GM12878 (cell line): ENCODE measurements at regions not wholly inside any gene's neighbourhood (a gene's known extent, or its start where the extent isn't known, plus 50 kb on each side); places are given as distances from the start of the nearest gene placed in this dataset.

Experiments used
- ATAC-seq: fragments of 200-7000 bp; cut with Tn5 transposase; 3 replicates; pipeline ENCODE4 v1.9.1; 2020; ENCODE audit warnings: mild to moderate bottlenecking, moderate library complexity
- BruUV-seq: library from RNA; stranded (reverse); fragments of 400-500 nt; replicated peaks from 2 replicates; lab custom pipeline; 2021; lab: Mats Ljungman, UMichigan
- CTCF ChIA-PET: fragments of 300-600 bp; sonication (Branson Sonifier 250); formaldehyde crosslinking; extraction: SDS; loops from one replicate; lab custom pipeline; 2021; ENCODE audit warnings: inconsistent platforms; lab: Yijun Ruan, JAX
- POLR2A ChIA-PET: fragments of 350-600 bp; formaldehyde crosslinking; extraction: SDS; loops from one replicate; lab custom pipeline; 2021; ENCODE audit warnings: inconsistent platforms; lab: Charles Lee
- RAD21 ChIA-PET: fragments of 300-600 bp; sonication (Branson Sonifier 250); formaldehyde crosslinking; loops from one replicate; lab custom pipeline; 2023; ENCODE audit warnings: antibody characterized with exemption; ENCODE audit not compliant: unreplicated experiment; lab: Charles Lee
- SMC1A ChIA-PET: fragments of 300-600 bp; sonication (Branson Sonifier 250); formaldehyde crosslinking; loops from one replicate; lab custom pipeline; 2023; ENCODE audit not compliant: unreplicated experiment, uncharacterized antibody; lab: Charles Lee
- DNase-seq: peaks from one replicate; pipeline ENCODE4 v3.0.0-alpha.2; 2011; ENCODE audit warnings: low read depth, low spot score
- FAIRE-seq: peaks from 3 replicates; lab custom pipeline; 2011; peaks lifted over from hg19 to GRCh38; lab: Jason Lieb, UNC
- H2AFZ ChIP-seq: 2 replicates; pipeline ENCODE4 v1.6.0; 2011; ENCODE audit warnings: low read depth, low read length, control low read depth; ENCODE audit not compliant: control insufficient read depth
- H3K27ac ChIP-seq: 2 replicates; pipeline ENCODE4 v1.5.1; 2011; ENCODE audit warnings: control low read depth; ENCODE audit not compliant: control insufficient read depth, insufficient read depth
- H3K27me3 ChIP-seq, 2 experiments: replicated peaks in 1 of 2; 2 replicates each; pipeline versions ENCODE4 v1.6.0 to v1.6.1; 2011; ENCODE audit warnings: low read length in 1 of 2; ENCODE audit not compliant: control insufficient read depth in 2 of 2, insufficient read depth in 2 of 2
- H3K36me3 ChIP-seq, 2 experiments: 2 replicates each; pipeline ENCODE4 v1.5.1; 2011; ENCODE audit warnings: low read length in 1 of 2; ENCODE audit not compliant: control insufficient read depth in 2 of 2, insufficient read depth in 2 of 2
- H3K4me1 ChIP-seq: 2 replicates; pipeline ENCODE4 v1.6.1; 2011; ENCODE audit warnings: mild to moderate bottlenecking, low read length, moderate library complexity, mixed read lengths; ENCODE audit not compliant: control insufficient read depth, insufficient read depth
- H3K4me2 ChIP-seq: 2 replicates; pipeline ENCODE4 v1.6.0; 2011; ENCODE audit warnings: control low read depth; ENCODE audit not compliant: control insufficient read depth, insufficient read depth
- H3K4me3 ChIP-seq: fragments of 200-600 bp; sonication (generic); 2 replicates; pipeline ENCODE4 v1.5.1; 2016
- H3K79me2 ChIP-seq: 2 replicates; pipeline ENCODE4 v1.6.0; 2011; ENCODE audit warnings: low read length; ENCODE audit not compliant: control insufficient read depth, insufficient read depth
- H3K9ac ChIP-seq: 2 replicates; pipeline ENCODE4 v1.8.0; 2011; ENCODE audit warnings: low read length, control low read depth, mixed read lengths; ENCODE audit not compliant: control insufficient read depth, insufficient read depth
- H3K9me3 ChIP-seq: replicated peaks from 3 replicates; pipeline ENCODE4 v1.5.1; 2011; ENCODE audit warnings: mild to moderate bottlenecking, low read length; ENCODE audit not compliant: control insufficient read depth, insufficient read depth
- H4K20me1 ChIP-seq: 2 replicates; pipeline ENCODE4 v1.6.0; 2011; ENCODE audit not compliant: control insufficient read depth, insufficient read depth
- ATF7 ChIP-seq: fragments of 450-650 bp; IDR thresholded peaks from 2 replicates; pipeline ENCODE4 v1.6.1; 2016; ENCODE audit warnings: low read depth, mild to moderate bottlenecking
- CREB1 ChIP-seq: IDR thresholded peaks from 2 replicates; pipeline ENCODE4 v1.6.1; 2012; ENCODE audit warnings: low read depth, mild to moderate bottlenecking, inconsistent platforms
- FOXM1 ChIP-seq: IDR thresholded peaks from 2 replicates; pipeline ENCODE4 v1.6.1; 2012; ENCODE audit warnings: low read depth, mild to moderate bottlenecking, inconsistent platforms, low read length, moderate library complexity
- HDAC2 ChIP-seq: fragments of 200-600 bp; sonication (generic); IDR thresholded peaks from 2 replicates; pipeline ENCODE4 v1.6.1; 2017
- NFYB ChIP-seq: IDR thresholded peaks from 2 replicates; pipeline ENCODE4 v1.6.1; 2011; ENCODE audit warnings: low read depth, mild to moderate bottlenecking, low read length, improper control_type of control experiment, moderate library complexity; ENCODE audit not compliant: insufficient read depth
- NR2C1 ChIP-seq: fragments of 450-650 bp; IDR thresholded peaks from 2 replicates; pipeline ENCODE4 v1.6.1; 2017; ENCODE audit warnings: antibody characterized with exemption, mild to moderate bottlenecking, moderate library complexity
- PAX5 ChIP-seq: IDR thresholded peaks from 2 replicates; pipeline ENCODE4 v1.6.1; 2011; ENCODE audit warnings: low read depth, low read length, borderline replicate concordance
- SMC3 ChIP-seq: IDR thresholded peaks from 2 replicates; pipeline ENCODE4 v1.6.1; 2011; ENCODE audit warnings: low read length, improper control_type of control experiment, borderline replicate concordance
- STAT1 ChIP-seq: fragments of 450-650 bp; conservative IDR thresholded peaks from 2 replicates; pipeline ENCODE4 v1.6.1; 2014; ENCODE audit warnings: antibody characterized with exemption, mild to moderate bottlenecking
- TBL1XR1 ChIP-seq: IDR thresholded peaks from 2 replicates; pipeline ENCODE4 v1.6.1; 2012; ENCODE audit warnings: low read depth, low read length, improper control_type of control experiment
- WGBS: methylation state at CpG from one replicate; pipeline ENCODE4 v1.1.6; 2016; ENCODE audit warnings: low lambda C conversion rate; ENCODE audit not compliant: insufficient replicate concordance, insufficient coverage; ENCODE audit errors: missing lambda C conversion rate; 5-methylcytosine and 5-hydroxymethylcytosine counted together
- in situ Hi-C: fragments of 300-500 bp; cut with MboI; formaldehyde crosslinking; loops from 9 replicates; pipeline ENCODE4 v1.14.3; 2018; ENCODE audit warnings: mixed read lengths
- intact Hi-C: fragments of 100-400 bp; cut with micrococcal nuclease; formaldehyde crosslinking; loops from one replicate; pipeline ENCODE4 v1.14.2; 2022; ENCODE audit not compliant: unreplicated experiment
- TF ChIP-seq, protein P1 (sequence below): fragments of 450-650 bp; conservative IDR thresholded peaks from 2 replicates; pipeline ENCODE4 v1.6.1; 2017; ENCODE audit warnings: mild to moderate bottlenecking, moderate library complexity
- TF ChIP-seq, protein P2 (sequence below): IDR thresholded peaks from 2 replicates; pipeline ENCODE4 v1.6.1; 2011; ENCODE audit warnings: low read depth, mild to moderate bottlenecking, low read length, moderate library complexity, borderline replicate concordance; ENCODE audit errors: extremely low read depth

GRCh38 chr1:94309216-94309615 is 71.8 kb upstream of the ARHGAP29 start (continued):
- TF ChIP-seq, protein P1, sequence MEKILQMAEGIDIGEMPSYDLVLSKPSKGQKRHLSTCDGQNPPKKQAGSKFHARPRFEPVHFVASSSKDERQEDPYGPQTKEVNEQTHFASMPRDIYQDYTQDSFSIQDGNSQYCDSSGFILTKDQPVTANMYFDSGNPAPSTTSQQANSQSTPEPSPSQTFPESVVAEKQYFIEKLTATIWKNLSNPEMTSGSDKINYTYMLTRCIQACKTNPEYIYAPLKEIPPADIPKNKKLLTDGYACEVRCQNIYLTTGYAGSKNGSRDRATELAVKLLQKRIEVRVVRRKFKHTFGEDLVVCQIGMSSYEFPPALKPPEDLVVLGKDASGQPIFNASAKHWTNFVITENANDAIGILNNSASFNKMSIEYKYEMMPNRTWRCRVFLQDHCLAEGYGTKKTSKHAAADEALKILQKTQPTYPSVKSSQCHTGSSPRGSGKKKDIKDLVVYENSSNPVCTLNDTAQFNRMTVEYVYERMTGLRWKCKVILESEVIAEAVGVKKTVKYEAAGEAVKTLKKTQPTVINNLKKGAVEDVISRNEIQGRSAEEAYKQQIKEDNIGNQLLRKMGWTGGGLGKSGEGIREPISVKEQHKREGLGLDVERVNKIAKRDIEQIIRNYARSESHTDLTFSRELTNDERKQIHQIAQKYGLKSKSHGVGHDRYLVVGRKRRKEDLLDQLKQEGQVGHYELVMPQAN: no peak
- no peak for TF ChIP-seq TBL1XR1
- no peak for TF ChIP-seq NFYB
- no peak for TF ChIP-seq SMC3
- TF ChIP-seq CREB1: no peak
- TF ChIP-seq, protein P2, sequence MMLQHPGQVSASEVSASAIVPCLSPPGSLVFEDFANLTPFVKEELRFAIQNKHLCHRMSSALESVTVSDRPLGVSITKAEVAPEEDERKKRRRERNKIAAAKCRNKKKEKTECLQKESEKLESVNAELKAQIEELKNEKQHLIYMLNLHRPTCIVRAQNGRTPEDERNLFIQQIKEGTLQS: no peak
- no peak for TF ChIP-seq STAT1
- no peak for TF ChIP-seq FOXM1

DNA sequence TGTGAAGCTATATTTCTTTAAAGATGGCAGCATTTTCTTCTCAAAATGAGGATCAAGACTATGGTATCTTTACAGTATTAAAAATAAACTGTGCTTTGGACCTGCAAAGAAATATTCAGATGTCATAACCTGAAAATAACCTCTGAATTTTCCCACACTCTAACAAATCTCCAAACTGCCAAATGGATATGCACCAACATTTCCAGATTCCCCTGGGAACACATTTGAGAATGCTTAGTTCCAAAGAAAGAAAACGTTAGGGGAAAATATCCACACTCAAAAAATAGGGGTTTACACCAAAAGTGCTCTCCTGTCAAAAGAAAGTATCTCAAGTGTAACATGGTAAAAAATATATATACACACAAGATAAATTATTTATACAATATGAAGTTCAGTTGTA is 69.1 kb upstream of the ARHGAP29 start:
- TF ChIP-seq PAX5: no peak
- no peak for TF ChIP-seq ATF7
- no peak for TF ChIP-seq HDAC2
- no peak for TF ChIP-seq NR2C1
- no peak overlapping the region for H3K4me3 ChIP-seq
- ChIA-PET SMC1A (no interaction called here), POLR2A (no interaction called here), CTCF (interaction anchor here (1.2 kb wide), 1 partner anchor 9 kb away, joined by 3 read pairs; no protein-coding TSS in a partner anchor), RAD21 (no interaction called here)
- H3K79me2 ChIP-seq: no peaks in the 10 kb centered on the region
- no peak for FAIRE-seq
- no peaks in the 10 kb centered on the region; a peak in 2 of 4 replicates for H3K27me3 ChIP-seq
- BruUV-seq: no TSS peak
- no peak overlapping the region for H3K9ac ChIP-seq
- in situ Hi-C loops (no loop called here), intact Hi-C loops (no loop called here)
- no peaks in the 10 kb centered on the region for H3K4me1 ChIP-seq
- H2AFZ ChIP-seq: no peak overlapping the region
- H4K20me1 ChIP-seq: no peaks in the 10 kb centered on the region
- H3K27ac ChIP-seq: no peak overlapping the region
- no peak for DNase-seq
- ATAC-seq: no peak
- no peaks in the 10 kb centered on the region for H3K9me3 ChIP-seq
- no peak overlapping the region for H3K4me2 ChIP-seq
- WGBS: 0% methylated on average over 1 of the region's 1 CpG
- H3K36me3 ChIP-seq: no peaks in the 10 kb centered on the region
